Hindlimb muscle (tissue), 1 donor: ENCODE measurements at regions not wholly inside any gene's neighbourhood (a gene's known extent, or its start where the extent isn't known, plus 50 kb on each side); places are given as distances from the start of the nearest gene placed in this dataset.
"Not testable (repeated sequence)": the region's sequence is repeated elsewhere in the genome, so short reads cannot be mapped to it uniquely, and the experiment has no call there.

Source experiments
- DNase-seq: peaks from one replicate; pipeline ENCODE4 v3.0.0-alpha.2; 2013

DNA sequence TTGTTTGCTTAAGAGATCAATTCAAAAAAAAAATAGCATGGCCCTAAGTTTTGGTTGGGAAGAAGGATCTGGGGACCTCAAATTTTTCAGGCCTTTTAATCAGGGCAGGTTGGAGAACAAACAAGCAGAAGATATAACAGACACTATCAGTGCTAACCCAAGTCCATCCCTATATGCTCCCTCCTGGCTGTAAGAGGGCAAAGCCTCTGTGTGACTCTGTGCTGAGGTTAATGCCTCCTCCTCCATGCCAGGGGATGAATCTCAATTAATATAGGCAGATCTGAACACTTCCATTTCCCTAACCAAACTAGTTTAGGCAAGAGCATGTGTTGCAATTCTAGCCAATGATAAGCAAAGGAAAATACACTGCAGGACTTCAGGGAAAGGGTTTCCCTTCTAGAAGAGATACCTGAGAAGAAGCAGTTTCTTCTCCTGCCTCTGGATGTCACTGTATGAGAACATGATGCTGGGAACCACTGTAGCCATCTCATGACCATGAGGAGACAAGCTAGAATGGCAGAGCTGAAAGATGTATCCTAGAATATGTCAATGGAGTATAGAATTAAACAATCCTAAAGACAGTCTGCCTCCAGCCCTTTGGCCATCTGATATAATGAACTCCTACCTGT, 76.0 kb downstream of the CHD9NB start:
- DNase-seq: no peak

DNA sequence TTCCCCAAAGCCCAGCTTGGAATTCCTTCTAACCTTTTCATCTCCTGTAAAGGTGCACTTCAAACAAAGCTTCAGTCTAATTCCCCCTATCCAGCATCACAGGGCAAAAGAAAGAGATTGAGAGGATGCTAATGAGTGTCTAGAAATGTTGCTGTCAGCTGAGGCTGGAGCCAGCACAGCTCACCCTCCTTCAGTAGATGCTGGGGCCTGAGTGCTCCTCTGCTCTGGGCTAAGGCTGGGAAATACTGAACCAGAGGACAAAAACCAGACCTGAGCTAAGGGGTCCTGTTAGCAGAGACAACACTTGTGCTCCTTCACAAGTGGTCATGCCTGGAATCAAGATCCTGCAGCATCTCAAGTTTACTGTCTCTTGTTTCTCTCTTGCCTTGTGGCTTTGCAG, 85.0 kb downstream of the CHD9NB start:
- no peak for DNase-seq

DNA sequence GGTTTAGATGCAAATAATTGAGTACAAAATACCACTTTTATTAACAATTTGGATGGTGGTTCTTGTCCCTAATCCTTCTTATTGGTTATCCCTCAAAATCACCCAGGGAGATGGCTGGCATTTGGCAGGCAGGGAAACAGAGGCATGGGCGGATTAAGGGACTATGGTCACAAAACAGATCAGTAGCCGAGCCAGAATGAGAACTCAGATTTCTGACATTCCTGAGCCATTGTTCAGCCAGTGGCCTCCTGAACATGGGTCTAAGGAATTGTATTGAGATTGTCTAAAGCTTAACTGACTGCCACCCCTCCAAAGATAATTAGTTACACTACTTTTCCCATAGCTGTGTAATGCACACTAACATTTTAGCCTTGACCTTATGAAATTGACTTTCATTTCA, 88.4 kb downstream of the CHD9NB start:
- no peak for DNase-seq

DNA sequence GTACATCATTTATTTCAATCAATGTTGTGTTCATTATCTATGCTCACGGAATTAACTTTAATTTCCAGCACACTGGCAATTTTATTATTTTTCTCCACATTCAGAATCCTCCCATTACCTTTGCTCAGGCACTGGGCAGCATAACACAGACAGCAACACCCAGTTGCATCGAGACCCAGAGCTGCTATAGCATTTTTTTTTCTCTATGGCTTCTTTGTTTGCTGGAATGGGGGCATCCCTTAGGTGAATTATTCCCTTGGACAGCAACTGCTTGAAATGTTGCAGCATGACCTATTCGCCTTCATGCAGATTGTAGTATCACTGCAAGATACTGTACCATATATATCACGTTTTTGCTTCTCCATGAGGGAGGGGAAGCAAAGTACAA, 88.8 kb downstream of the CHD9NB start:
- DNase-seq: no peak

DNA sequence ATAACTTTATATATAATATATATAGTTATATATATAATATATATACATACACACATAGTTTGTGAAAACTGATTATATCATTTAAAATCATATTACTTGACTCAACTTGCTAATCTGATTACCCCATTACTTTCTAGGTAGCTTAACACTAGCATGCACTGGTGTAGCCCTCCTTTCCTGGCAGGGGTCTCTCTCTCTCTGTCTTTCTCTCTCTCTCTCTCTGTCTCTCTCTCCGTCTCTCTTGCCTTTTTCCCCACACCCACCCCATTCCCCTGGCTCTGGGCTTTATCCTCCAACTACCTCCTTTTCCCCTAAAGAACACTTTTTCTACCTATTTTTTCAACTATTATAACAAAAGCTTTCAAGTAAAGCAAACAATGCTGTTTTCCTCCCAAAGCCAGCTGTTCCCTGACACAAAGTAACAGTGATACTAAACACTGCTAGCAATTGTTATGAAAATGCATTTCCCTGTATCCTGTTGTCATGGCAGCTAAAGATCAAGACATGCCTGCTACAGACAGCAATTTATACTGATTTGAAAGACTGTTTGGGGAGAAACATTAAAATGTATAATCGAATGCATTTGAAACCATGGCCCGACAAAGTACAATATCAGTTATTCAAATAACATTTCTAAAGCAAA, 89.4 kb downstream of the CHD9NB start:
- DNase-seq: peak; percentile 11

DNA sequence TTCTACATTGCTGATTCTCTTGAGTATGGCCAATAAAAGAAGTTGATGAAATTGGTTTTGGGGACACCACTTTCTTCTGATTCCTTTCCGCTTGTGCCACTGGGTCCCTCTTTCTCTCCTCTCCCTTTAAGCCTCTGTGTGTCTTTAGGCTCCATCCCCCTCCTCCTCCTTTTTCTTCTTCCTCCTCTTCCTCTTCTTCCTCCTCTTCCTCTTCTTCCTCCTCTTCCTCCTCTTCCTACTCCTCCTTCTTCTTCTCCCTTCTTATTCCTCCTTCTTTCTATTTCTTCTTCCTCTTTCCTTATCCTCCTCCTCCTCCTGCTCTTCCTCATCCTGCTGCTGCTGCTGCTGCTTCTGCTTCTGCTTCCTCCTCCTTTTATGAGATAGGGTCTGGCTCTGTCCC, 93.7 kb downstream of the CHD9NB start:
- DNase-seq: no peak

DNA sequence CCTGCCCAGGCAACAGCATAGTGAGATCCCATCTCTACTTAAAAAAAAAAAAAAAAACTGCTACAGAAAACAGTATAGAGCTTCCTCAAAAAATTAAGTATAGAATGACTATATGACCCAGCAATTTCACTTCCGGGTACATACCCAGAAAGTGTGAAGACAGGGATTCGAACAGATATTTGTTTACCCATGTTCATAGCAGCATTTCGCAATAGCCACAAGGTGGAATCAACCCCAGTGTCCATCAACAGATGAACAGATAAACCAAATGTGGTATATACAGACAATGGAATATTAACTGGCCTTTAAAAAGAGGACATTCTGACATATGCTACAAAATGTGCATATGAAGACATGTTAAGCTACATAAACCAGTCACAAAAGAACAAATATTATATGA, 95.5 kb downstream of the CHD9NB start:
- DNase-seq: no peak

DNA sequence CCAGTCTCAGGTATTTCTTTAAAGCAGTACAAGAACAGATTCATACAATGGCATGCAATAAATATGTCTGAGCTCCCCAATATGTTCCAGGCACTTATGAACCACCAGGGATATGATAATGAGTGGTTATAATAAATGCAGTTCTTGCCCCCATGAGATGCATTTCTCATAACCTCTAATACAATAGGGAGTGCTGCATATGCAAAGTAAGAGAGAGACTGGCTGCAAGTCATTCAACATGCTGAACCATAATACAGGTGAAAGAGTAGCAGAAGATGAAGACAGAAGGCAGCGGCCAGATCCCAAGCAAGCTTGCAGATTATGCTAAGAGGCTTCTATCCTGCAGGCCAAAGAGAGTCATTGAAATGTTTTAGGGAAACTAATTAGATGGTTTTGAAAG, 96.7 kb downstream of the CHD9NB start:
- no peak for DNase-seq

DNA sequence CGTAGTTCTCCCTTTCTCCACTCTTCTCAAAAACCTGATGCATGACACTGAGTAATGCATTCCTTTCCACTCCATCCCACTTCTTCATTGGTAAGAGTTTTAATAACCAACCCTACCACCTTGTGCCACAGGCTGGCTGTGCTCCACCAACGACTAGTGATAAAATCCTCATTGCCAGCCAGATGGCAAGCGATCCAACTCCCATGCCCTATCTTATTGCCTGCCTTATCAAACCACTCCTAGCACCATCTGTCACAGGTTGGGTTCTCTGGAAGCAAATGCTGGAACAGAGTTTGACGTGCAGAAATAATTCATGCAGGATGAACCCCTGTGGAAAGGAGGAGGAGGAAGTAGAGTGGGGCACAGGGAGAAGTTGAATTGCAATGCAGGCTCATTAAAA, 99.5 kb downstream of the CHD9NB start:
- no peak for DNase-seq

DNA sequence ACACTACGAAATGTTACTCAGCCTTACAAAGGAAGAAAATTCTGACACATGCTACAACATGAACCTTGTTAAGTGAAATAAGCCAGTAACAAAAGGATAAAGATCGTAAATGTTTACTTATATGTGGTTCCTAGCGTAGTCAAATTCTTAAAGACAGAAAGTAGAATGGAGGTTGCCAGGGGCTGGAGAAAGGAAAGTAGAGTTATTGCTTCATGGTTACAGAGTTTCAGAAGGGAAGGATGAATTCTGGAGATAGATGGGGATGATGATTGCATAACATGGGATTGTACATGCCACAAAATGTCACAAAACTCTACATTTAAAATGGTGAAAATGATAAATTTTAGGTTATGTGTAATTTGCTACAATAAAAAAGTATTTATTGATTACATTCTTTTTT, 103.8 kb downstream of the CHD9NB start:
- DNase-seq: no peak

DNA sequence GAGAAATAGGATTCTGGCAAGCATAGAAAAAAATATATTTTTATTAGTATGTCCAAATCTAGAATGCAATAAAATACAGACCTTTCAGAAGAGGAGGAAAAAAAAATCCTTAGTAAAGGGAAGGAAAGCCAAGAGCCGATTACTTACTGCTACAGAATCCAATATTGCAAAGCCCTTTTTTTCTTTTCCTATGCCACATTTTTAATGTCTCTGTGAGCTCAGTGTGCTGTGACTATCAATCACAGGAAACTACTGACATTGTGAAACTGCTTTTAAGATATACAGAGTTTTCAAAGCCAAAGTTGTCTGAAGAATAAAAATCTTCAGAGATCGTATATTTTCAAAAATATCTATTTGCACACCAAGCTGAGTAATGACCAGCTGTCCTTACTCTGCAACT, 120.4 kb downstream of the CHD9NB start:
- no peak for DNase-seq

DNA sequence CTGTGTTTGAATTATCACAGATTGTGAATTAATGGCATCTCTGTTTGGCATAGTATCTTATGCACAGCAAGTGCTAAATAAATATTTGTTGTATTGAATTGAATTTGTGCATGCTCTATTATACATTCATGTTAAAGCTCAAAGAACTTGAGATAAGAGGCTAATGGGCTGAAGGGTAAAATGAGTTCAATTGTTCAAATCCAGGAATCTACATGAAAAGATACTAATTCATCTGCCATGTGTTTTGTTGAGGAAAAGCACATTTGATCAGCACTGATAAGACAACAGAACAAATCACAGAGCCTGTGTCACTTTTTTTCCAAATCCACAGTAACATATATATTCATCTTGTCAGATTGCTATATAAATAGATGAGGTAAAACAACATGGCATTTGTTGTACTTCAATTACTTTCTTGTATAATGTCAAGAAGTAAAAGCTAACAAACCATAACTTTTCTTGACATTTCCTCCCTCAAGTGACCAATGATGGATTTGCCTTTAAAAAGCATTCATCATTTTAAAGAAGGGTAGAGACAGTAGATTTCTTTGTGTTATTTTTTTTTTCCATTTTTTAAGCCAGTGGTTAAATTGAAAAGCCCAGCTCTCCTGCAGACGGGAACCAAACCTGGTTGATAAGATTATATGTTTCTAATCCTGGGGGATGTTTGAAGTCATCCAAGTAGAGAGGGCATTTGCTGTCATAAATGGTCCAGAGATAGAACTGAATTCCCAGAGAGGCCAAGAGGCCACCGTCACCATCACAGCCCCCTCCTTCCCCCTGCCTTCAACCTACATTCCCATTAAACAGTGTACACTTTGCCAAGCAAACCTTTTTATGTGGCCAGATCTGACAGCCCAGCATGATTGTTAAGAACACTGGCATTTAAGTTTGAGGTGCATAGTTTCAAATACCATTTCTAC, 123.0 kb downstream of the CHD9NB start:
- no peak for DNase-seq

DNA sequence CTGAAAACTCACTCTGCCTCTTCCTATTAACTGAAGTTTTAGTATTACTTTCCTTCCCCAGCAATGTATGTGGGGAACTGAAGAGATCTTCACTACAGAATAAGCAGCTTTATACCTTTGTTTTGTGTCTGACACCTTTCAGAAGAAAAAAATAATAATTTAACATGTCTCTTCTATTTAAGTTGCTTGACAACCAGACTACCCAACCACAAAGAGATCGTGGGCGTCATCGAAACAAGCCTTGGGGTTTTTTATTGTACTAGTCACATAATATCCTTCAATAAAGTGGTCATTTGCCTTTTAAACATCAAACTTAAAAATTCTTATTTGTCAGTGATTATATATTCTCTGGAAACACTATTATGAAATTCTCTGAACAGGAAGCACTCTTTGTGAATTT, 123.7 kb downstream of the CHD9NB start:
- DNase-seq: no peak

DNA sequence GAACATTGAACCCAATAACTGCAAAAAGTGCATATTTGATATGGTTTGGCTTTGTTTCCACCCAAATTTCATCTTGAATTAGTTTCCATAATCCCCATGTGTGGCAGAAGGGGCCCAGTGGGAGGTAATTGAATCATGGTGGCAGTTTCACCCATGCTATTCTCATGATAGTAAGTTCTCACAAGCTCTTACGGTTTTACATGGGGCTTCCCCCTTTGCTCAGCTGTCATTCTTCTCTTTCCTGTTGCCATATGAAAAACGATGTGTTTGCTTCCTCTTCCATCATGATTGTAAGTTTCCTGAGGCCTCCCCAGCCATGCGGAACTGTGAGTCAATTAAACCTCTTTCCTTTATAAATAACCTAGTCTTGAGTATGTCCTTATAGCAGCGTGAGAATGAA, 127.6 kb downstream of the CHD9NB start:
- DNase-seq: no peak

DNA sequence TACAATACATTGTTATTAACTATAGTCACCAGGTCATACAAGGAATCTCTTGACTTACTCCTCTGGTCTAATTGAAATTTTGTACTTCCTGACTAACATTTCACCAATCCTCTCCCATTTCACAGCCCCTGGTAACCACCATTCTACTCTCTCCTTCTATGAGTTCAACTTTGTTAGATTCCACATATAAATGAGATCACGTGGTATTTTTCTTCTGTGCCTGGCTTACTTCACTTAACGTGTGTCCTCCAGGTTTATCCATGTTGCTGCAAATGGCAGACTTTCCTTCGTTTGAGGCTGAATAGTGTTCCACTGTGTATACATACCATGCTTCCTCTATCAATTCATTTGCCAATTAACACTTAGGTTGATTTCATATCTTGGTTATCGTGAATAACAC, 128.5 kb downstream of the CHD9NB start:
- no peak for DNase-seq

DNA sequence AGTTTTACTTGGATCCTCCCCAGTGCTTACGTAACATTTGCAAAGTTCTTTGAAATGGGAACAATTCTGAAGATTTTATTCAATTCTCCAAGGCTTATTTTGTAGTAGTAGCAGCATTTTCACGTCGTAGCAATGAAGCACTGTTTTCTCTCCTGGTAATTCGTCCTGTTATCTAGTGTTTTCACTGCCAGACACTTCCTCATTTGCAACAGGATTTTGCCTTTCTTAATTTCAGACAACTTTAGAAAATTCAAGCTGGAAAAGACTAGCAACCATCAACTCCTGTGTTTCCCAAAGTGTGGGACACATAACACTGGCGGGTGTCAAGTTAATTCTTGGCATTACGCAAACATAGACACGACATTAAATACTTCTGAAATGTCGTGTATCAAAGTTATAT, 131.6 kb downstream of the CHD9NB start:
- DNase-seq: no peak

DNA sequence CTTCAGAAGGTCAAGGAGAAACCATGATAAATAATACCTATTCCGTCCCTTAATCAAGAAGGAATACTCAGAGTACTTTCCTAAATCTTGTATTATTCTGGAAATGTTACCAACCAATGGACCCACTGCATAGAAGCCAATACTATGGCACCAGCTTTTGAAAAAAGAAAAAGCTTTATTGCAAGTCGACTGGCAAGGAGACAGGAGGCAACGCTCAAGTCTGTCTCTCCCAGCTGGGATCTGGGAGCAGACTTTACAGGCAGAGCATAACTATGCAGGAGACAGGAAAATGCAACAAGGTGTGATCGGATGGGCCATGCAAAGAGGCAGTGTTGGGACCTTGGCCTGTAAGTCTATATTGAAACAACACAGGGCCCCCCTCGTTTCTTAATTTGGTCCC, 132.4 kb downstream of the CHD9NB start:
- DNase-seq: no peak

DNA sequence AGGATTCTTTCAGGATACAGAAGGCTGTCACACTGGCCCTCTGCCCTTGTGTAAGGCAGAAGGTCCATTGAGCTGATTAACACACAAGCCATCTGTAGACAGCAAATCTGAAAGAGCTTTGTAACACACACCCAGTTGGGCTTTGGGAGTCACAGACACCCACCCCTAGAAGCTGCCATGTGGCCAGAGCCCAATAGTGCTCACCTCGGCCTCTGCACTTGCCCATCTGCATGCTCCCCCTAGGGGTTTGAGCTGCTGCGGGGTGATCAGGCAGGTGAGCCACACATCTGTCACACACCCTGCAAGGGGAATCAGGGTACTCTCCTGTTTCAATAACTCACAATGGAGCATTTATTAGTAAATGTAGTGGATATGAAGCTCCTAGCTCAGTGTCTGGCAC, 138.3 kb downstream of the CHD9NB start:
- DNase-seq: no peak

DNA sequence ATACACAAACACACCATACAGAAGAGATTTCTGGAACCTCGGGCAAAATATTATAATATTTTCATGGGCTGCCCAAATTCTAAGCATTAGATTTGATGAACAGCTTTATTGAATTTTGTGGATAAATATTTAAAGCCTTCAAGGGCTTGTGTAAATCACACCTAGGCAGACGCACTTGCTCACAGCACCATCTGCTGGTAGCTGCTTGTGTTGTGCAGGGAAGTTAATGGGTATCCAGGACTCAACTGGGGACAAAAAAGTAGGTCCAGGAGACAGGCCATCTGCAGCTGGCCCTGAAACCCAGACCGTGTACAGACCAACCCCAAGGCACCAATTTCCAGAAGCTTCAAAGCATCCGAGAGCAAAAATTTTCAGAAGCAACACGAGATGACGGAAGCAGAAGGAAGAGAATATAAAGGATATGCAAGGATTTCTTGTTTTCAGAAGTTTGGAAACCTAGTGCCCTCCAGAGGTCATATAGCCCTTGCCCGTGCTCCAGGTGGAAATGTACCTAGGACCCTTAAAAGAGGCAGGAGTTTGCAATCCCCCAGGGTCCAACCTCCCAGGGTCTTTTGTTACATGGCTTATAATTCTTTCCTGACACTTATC, 140.0 kb downstream of the CHD9NB start:
- DNase-seq: peak; percentile 59

DNA sequence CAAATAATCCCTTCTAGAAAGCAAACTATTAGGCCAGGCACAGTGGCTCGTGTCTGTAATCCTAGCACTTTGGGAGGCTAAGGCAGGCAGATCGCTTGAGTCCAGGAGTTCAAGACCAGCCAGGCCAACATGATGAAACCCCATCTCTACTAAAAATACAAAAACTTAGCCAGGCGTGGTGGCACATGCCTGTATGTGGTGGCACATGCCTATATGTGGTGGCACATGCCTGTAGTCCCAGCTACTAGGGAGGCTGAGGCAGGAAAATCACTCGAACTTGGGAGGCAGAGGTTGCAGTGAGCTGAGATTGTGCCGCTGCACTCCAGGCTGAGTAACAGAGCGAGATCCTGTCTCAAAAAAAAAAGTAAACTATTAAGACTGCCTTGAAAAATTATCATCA, 144.6 kb downstream of the CHD9NB start:
- DNase-seq: not testable (repeated sequence)

DNA sequence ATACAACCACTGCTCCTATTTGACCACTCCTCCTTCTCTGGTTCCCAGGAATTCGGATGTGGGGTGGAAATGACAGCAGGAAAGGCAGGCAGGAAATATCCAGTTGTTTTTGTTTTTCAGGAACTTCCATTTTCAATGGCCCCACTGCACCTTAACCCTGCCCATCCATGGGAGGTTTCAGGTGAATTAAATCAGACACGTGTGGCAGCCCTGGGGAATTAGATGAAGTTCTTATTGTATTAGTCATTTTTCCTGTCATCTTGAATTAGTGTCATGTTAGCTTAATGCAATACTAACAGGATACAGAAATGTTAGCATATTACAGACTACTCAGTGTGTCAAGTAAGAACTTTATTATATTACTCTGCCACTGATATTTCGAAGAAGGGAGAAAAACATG, 146.4 kb downstream of the CHD9NB start:
- DNase-seq: no peak

DNA sequence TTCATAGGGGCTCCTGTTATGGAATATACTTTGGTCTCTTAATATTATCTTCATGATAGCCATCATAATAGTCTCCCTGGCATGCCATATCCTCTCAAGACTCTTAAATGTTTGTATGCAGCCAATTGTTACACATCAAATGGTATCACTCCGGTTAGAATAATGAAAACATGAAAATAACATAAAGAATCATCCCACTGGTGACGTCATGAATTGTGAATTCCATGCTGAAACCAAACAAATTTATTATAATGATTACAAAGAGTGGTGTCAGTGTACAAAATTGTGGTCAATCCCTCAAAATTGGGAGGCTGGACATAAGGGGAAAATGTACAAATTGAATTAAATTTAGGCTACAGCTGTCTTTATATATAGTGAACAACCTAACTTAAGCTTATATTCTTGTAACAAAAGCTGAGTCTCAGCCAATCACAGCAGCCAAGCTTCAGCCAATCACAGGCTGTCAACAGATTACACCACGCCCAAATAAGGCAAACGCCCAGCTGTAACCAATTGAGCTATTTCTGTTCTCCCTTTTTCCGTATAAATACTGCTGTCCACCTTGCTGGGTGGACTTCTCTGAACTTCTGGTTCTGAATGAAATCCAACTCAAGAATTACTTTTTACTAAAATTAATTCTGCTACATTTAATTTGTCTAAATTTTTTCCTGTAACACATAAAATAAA, 156.1 kb downstream of the CHD9NB start:
- DNase-seq: no peak

DNA sequence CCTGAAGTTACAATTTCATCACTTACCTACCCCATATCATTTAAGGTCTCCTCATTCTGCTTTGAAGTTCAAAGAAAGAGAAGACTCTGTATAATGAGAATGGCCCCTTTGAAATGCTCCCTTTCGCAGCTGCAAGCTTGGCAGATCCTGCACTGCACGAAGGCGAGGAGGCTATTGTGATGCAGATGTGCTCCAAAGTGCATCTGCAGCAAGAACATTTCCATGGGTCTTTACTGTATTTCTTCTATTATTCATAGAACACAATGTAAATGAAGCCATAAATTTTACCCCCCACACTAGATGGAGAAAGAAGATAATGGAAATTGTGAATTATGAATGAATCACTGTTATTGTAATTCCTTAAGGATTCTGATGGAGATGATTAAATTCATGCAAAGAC, 178.7 kb downstream of the CHD9NB start:
- no peak for DNase-seq
